Osteoblast (primary cell): ENCODE measurements at regions not wholly inside any gene's neighbourhood (a gene's known extent, or its start where the extent isn't known, plus 50 kb on each side); places are given as distances from the start of the nearest gene placed in this dataset.

Experiments
- DNase-seq: peaks from one replicate; pipeline ENCODE4 v3.0.0; 2011; ENCODE audit warnings: low spot score, mixed read lengths; ENCODE audit not compliant: insufficient read length; ENCODE audit errors: missing footprints
- H2AFZ ChIP-seq: 2 replicates; pipeline ENCODE4 v1.6.0; 2011; ENCODE audit warnings: mild to moderate bottlenecking, low read length
- H3K27ac ChIP-seq: 2 replicates; pipeline ENCODE4 v1.5.1; 2011; ENCODE audit warnings: mild to moderate bottlenecking, low read depth, low read length, moderate library complexity
- H3K27me3 ChIP-seq: 2 replicates; pipeline ENCODE4 v1.6.0; 2012; ENCODE audit warnings: mild to moderate bottlenecking, control low read depth, inconsistent platforms, low read length, moderate library complexity; ENCODE audit not compliant: insufficient read depth
- H3K36me3 ChIP-seq: 2 replicates; pipeline ENCODE4 v1.5.1; 2011; ENCODE audit warnings: mild to moderate bottlenecking, low read length, control low read depth, moderate library complexity; ENCODE audit not compliant: insufficient read depth
- H3K4me1 ChIP-seq: 2 replicates; pipeline ENCODE4 v1.5.1; 2011; ENCODE audit warnings: mild to moderate bottlenecking, low read length, control low read depth, moderate library complexity; ENCODE audit not compliant: insufficient read depth
- H3K4me2 ChIP-seq: 2 replicates; pipeline ENCODE4 v1.6.0; 2011; ENCODE audit warnings: mild to moderate bottlenecking, low read length; ENCODE audit not compliant: insufficient read depth
- H3K4me3 ChIP-seq: fragments of 200-600 bp; sonication (generic); 3 replicates; pipeline ENCODE4 v1.5.1; 2012; ENCODE audit warnings: mild to moderate bottlenecking, low read length, inconsistent platforms; ENCODE audit not compliant: insufficient read depth
- H3K79me2 ChIP-seq: 2 replicates; pipeline ENCODE4 v1.6.0; 2012; ENCODE audit warnings: mild to moderate bottlenecking, low read length, control low read depth, inconsistent platforms; ENCODE audit not compliant: insufficient read depth
- H3K9me3 ChIP-seq: 2 replicates; pipeline ENCODE4 v1.5.1; 2011; ENCODE audit warnings: low read depth, low read length, control low read depth
- H4K20me1 ChIP-seq: 2 replicates; pipeline ENCODE4 v1.6.0; 2012; ENCODE audit warnings: mild to moderate bottlenecking, low read length, control low read depth; ENCODE audit not compliant: insufficient read depth
- TF ChIP-seq, protein P1 (sequence below): IDR thresholded peaks from 2 replicates; pipeline ENCODE4 v1.5.1; 2011; ENCODE audit warnings: mild to moderate bottlenecking, low read depth, low read length, moderate library complexity; ENCODE audit errors: extremely low read depth

DNA sequence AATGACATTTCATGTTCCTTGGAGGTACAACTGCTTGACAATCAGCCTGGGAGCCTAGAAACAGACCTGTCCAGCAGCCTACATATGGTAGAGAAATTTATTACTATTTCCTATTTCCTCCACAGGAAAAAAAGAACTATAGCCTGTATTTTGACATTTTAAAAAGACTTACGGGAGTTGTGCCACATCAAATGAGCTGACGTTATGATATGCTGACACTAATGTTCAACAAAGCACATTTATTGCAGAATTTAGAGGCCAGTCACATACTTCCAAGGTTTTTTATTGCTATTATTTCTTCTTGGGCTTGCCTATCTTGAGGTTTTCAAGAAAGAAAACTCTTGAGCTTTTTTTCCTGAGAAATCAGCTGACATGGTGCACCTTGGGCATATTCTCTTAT is 305.3 kb downstream of the LRIG3 start:
- DNase-seq = no peak
- Histone ChIP-seq H4K20me1 (no peaks in the 10 kb centered on the region), H3K9me3 (no peaks in the 10 kb centered on the region), H3K27me3 (no peaks in the 10 kb centered on the region), H3K4me1 (no peaks in the 10 kb centered on the region), H2AFZ (no peak overlapping the region), H3K4me3 (no peak overlapping the region), H3K4me2 (no peak overlapping the region), H3K27ac (no peak overlapping the region), H3K79me2 (no peaks in the 10 kb centered on the region), H3K36me3 (no peaks in the 10 kb centered on the region)
- TF ChIP-seq, protein P1, sequence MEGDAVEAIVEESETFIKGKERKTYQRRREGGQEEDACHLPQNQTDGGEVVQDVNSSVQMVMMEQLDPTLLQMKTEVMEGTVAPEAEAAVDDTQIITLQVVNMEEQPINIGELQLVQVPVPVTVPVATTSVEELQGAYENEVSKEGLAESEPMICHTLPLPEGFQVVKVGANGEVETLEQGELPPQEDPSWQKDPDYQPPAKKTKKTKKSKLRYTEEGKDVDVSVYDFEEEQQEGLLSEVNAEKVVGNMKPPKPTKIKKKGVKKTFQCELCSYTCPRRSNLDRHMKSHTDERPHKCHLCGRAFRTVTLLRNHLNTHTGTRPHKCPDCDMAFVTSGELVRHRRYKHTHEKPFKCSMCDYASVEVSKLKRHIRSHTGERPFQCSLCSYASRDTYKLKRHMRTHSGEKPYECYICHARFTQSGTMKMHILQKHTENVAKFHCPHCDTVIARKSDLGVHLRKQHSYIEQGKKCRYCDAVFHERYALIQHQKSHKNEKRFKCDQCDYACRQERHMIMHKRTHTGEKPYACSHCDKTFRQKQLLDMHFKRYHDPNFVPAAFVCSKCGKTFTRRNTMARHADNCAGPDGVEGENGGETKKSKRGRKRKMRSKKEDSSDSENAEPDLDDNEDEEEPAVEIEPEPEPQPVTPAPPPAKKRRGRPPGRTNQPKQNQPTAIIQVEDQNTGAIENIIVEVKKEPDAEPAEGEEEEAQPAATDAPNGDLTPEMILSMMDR = no peak

DNA sequence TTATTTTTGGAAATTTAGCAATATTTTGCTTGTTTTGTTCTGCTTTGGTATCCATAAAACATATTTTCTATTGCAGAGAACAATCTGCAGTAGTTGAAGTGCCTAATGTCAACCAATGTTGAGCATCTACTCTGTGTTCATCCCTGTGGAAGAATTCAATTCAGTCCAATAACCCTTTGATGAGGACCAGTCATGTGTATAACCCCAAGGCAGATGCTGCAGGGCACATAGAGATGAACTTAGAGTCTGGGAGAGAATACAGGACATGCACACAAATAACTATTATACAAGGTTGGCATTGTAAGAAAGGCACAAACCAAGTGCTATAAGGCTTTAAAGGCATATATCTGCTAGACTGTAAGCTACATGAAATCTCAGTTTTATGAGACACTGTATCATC is 304.7 kb downstream of the LRIG3 start:
- DNase-seq = no peak
- H3K4me2 ChIP-seq = no peak overlapping the region

DNA sequence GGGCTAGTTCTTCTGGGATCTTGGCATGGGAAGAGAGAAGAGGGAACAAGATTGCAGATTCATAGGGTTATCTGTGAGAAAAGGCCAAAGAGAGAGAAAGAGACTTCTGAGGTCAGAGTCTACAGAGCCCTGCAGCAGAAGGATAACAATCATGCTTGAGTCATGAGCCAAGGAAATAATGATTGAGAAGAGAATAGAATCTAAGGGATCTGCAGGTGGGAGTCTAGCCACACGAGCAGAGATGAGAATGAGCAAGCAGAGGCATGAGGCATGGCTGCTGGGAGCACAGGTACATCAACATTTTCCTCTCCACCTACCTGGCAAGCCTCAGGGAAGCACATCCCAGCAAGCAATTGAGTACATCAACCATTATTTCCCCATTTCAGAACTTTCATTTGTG is 303.7 kb downstream of the LRIG3 start:
- H4K20me1 ChIP-seq = no peaks in the 10 kb centered on the region
- H3K36me3 ChIP-seq = no peaks in the 10 kb centered on the region
- H3K27ac ChIP-seq = no peak overlapping the region
- no peaks in the 10 kb centered on the region for H3K27me3 ChIP-seq
- no peaks in the 10 kb centered on the region for H3K9me3 ChIP-seq
- TF ChIP-seq, protein P1 = no peak
- no peak overlapping the region for H3K4me3 ChIP-seq
- no peak for DNase-seq
- no peak overlapping the region for H2AFZ ChIP-seq
- no peaks in the 10 kb centered on the region for H3K4me1 ChIP-seq
- no peaks in the 10 kb centered on the region for H3K79me2 ChIP-seq
- H3K4me2 ChIP-seq = no peak overlapping the region

More for the DNA sequence above, 304.7 kb downstream of the LRIG3 start:
- no peaks in the 10 kb centered on the region for H3K4me1 ChIP-seq
- no peak overlapping the region for H2AFZ ChIP-seq
- TF ChIP-seq, protein P1 = no peak
- no peak overlapping the region for H3K27ac ChIP-seq
- H4K20me1 ChIP-seq = no peaks in the 10 kb centered on the region
- no peaks in the 10 kb centered on the region for H3K9me3 ChIP-seq
- no peak overlapping the region for H3K4me3 ChIP-seq
- H3K79me2 ChIP-seq = no peaks in the 10 kb centered on the region
- no peaks in the 10 kb centered on the region for H3K27me3 ChIP-seq
- H3K36me3 ChIP-seq = no peaks in the 10 kb centered on the region

DNA sequence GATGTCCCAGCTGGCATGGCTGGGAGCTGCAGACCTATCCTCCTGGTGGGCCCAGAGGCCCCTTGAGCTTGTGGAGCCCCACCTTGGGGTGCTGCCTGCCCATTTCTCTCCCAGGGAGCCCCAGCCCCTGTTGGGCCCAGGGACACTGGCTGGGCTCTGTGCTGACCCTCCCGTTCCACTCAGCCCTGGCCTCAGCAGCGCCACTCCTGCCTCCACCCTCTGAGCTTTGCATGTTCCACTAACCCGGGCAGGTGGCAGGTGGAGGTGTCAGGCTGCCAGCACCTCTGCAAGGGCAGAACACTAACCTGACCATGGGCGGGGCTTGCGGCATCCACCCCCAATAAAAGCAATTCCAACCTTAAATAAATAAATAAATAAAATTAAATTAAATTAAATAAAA is 299.2 kb downstream of the LRIG3 start:
- H3K4me1 ChIP-seq = no peaks in the 10 kb centered on the region
- H3K27me3 ChIP-seq = no peaks in the 10 kb centered on the region
- H3K9me3 ChIP-seq = no peaks in the 10 kb centered on the region
- H4K20me1 ChIP-seq = no peaks in the 10 kb centered on the region
- no peak overlapping the region for H2AFZ ChIP-seq
- H3K36me3 ChIP-seq = no peaks in the 10 kb centered on the region
- TF ChIP-seq, protein P1 = no peak
- no peaks in the 10 kb centered on the region for H3K79me2 ChIP-seq
- no peak overlapping the region for H3K4me2 ChIP-seq
- no peak for DNase-seq
- no peak overlapping the region for H3K4me3 ChIP-seq
- no peak overlapping the region for H3K27ac ChIP-seq
